GM18873 (cell line): ENCODE measurements at regions not wholly inside any gene's neighbourhood (a gene's known extent, or its start where the extent isn't known, plus 50 kb on each side); places are given as distances from the start of the nearest gene placed in this dataset.
"Not testable (repeated sequence)": the region's sequence is repeated elsewhere in the genome, so short reads cannot be mapped to it uniquely, and the experiment has no call there.

Source experiments
- ATAC-seq: cut with Tn5 transposase; IDR thresholded peaks from one replicate; pipeline ENCODE4 v1.9.1; 2021; ENCODE audit warnings: mild to moderate bottlenecking, moderate library complexity, moderate number of reproducible peaks; ENCODE audit not compliant: unreplicated experiment, low FRiP score

DNA sequence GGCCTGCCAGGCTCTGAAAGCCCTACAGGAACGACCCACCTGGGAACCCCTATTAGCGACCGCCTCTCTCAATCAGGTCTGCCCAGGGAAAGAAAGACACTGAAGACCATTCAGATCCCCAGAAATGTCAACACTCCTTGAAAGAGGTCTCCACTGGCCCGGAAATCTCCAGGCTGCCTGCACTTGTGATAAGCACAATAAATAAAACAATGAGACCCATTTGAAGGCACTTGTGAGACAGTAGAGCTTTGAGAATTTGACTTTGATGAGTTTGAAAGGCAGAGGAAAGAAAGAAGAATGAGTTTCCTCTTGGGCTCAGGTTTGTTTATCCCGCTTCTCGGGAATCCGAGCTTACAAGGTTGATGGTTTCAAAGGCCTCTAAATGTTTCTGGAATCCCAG is 416.3 kb downstream of the BUD13 start:
- no peak for ATAC-seq

DNA sequence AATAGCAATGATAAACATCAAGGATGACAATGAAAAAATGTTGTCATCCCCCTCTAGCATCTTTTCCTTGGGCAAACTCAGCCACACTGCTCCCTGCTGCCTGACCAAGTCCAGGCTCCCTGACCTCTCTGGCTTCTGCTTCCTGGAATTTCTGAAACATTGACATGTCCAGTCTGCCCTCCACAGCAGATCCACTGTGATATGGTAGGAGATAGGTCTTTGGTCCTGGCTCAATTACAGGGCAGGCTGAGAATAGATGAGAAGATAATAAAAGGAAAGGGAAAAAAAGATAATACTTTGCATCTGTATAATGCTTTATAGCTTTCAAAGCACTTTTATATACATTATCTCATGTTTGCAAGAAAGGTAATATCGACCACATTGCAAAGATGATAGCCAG is 417.7 kb downstream of the BUD13 start:
- no peak for ATAC-seq

DNA sequence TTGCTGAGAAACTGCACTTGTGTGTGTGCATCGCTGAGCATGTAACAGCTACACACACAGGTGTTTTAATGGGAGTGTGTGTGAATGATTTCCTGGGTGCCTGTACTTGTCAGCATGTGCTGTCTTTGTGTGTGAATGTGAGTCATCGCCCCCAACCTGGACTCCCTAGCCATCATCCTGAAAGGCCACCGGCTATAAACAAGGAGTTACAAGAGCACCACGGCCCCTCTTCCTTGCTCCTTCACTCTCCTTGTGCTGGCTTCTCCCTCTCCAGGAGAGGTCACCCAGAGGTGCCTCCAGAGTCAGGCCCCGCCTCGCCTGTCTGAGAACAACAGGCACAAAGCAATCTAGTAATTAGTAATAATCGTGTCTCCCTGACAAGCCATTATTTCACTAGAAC is 419.2 kb downstream of the BUD13 start:
- ATAC-seq: no peak

DNA sequence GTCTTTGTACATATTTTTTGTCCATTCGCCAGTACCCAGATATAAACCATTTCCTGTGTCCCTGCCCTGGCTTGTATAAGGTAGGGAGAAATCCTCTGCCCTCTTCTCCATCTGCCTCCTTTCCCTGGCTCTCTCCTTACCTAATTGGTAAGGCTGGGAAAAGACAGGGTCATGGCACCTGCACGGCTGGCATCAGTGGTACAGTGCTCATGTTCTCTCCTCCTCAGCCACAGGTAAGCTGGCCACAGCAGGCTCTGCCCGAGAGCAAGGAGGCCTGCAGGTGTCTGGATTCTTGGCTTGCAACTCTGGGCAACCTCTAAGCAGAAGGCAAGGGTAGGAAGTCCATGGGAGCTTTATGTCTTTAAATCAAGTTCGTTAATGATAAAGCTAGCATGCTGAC is 419.9 kb downstream of the BUD13 start:
- ATAC-seq: no peak

DNA sequence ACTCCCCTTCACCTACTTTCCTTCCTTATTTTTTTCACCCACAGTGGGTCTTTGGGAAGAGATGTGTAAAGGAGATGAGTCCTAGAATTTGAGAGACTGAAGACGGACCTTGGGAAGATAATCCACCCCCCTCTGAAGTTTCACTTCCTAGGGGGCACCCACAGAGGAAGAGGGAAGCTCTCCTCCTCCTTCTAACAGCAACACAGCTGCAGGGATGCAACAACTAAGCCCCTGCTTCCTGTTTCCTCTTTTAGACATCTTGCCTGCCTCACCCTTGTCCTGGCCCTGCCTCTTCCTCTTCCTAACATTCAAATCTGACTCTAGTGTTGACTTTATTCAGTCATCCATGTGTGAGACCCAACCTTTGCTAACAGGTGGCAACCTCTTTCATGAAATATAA is 424.6 kb downstream of the BUD13 start:
- no peak for ATAC-seq

DNA sequence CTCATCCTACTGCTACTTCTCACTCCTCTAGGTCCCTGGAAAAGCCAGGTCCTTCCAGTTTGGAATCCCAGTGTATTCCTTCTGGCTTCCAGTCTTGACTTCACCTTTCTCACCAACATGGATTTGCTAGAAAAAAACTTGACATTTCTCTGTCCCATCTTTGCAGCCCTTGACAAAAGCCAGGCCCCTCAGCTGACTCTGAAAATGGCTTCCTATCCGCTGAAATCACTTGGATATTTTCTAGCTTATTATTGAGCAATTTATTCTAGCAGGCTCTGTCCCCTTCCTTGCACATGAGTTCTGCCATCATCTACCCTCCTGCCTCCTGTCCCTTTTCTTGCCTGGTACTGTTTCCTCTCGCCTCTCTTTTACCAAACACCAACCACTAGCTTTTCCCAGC is 427.2 kb downstream of the BUD13 start:
- ATAC-seq: no peak

DNA sequence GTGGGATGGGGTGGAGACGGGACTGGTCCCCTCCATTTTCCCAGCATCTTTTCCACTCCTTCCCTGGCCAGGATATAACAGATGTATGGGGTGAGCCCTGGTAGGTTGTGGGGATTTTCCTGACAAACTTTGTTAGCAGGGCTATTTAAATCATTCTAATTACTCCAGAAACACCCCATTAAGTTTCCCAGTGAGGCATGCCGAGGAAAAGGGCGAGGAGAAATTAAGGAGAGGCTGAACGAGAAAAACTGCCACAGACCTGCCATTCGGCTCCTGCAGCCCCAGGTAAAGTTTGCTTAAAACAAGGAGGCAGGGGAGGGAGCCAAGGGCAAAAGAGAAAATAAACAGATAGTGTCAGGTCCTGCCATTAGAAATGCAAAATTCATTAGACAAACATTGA is 428.2 kb downstream of the BUD13 start:
- ATAC-seq: no peak

DNA sequence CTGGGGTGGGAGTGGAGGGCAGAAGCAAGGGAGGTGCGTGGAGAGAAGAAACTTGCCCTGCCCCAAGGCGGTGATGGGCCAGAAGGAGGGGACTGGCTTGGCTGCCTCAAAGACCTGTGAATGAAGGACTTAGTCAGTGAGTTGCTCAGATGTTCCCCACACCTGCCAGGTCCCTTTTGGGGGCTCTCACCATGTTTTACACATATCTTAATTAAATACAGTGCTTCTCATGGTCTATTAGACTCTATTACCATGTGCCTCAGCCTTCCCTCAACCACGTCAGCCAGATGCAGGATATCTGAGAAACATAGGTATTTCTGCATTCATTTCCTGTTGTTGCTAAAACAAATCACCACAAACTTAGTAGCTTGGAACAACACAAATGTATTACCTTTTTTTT is 429.5 kb downstream of the BUD13 start:
- no peak for ATAC-seq

DNA sequence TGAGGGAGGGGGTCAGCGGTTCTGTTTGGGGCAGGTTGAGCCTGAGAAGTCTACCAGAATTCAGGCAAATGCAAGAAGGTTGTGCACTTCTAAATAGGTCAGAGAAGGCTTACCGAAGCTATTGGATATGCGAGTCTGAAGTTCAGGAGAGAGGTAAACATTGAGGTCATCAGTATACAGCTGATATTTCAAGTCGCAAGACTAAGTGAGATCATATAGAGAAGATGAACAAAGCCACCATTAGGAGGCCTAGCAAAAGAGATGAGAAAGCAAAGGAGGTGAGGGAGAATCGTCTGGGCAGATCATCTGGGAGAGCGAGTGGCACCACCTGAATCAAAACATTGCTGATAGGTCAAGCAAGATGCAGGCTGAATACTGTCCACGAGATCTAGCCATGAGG is 430.6 kb downstream of the BUD13 start:
- ATAC-seq: no peak

DNA sequence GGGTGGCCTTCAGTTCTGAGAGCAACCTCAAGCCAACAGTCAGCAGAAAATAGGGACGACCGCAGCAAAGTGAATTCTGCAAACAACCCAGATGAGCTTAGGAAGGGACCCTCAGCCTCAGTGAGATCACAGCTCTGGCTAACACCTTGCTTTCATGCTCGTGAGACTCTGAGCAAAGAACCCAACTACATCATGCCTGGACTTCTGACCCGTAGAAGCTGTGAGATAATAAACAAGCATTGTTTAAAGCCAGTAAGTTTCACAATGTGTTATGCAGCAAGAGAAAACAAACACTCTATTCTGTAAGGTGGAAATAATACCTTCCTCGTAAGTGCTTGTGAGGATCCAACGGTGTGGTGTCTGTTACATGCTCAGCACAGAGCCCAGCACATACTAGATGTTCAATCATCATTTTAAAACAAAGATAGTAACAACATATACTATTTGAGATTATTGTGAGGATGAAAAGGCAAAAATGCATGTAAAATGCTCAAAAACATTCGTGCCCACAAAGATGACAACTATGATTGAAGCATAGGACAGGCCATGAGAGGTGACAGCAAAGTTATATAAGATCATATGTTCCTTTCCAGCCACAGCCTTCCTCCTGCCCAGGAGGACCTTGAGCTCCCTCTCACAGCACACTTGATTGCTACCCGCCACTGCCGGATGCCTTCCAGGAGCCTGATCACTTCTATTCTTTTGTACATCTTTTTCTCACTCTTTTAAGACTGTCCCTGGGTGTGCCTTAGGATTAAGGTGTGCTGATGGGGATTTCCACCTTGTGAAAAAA is 433.3 kb downstream of the BUD13 start:
- ATAC-seq: no peak

DNA sequence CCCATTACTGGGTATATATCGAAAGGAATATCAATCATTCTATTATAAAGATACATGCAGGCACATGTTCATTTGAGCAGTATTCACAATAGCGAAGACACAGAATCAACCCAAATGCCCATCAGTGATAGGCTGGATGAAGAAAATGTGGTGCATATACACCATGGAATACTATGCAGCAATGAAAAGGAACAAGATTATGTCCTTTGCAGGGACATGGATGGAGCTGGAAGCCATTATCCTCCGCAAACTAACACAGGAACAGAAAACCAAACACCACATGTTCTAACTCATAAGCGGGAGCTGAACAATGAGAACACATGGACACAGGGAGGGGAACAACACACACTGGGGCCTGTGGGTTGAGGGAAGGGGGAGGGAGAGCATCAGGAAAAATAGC is 434.3 kb downstream of the BUD13 start:
- ATAC-seq: not testable (repeated sequence)

DNA sequence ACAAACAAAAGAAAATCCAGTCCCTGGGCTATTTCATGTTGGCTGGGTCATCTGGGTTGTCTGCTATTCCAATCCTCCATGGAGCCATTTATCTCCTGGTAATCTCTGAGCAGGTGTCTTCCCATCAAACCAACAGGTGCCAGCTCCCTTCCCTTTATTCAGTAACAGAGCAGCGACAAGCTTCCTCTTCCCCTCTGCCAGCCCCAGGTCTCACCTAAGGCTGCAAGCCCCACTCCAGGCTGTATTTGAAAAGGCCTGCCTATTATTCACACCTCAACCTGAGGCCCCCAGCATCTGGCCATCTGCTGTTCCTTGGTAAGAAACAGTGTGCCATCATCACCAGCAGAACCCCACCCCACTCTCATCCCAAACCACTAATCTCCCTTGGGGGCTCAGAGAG is 436.2 kb downstream of the BUD13 start:
- no peak for ATAC-seq

DNA sequence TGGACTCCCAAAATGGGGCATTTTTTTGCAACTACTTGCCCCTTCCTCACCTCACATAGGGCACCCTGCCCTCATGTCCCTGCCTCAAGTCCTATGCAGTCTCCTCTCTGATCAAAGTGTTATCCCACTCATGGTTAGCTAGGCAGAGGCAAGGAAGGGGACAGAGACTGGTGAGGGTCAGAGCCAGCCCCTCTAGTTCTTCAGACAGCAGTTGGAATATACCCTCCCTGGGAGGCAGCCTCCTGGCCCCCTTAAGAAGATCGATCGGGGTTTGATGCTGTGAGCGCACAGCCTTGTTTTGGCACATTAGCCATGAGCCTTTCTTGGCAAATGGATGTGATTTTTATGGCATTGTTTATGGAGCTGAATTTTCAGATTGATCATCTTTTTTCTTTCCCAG is 436.9 kb downstream of the BUD13 start:
- ATAC-seq: no peak

DNA sequence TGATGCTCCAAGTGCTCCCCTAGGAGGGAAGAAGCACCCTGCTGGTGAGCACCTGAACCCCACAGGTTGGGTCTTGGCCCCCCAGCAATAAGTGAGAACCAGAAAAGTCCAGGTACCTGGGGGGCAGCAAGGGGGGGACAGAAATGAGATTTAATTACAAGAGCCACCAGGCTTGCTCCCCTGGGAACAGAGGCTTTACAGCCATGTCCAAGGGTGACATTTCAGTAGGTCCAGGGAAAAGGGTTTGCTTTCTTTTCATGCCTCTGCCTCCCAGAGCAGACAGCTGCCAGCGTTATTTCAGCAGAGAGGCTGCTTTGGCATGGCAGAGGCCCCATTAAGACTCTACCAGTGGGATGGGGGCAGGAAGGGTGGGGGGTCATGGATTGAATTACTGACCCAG is 437.7 kb downstream of the BUD13 start:
- ATAC-seq: no peak

DNA sequence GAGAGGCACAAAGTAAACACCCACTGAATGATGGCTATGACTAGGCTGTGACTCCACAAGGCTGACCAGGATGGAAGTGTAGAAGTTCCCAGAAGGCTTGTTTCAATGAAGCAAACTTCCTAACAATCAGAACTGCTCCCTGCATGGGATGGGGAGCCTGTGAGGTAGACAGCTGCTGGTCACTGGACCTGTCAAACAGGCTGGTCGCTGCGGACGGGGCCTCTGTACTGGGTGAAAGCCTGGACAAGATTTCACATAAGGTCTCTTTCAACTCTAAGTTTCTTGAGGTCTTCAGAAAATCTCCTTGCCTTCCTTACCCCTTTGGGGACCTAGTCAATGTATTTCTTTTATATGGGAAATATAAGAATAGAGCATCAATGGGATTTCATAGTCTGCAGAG is 438.2 kb downstream of the BUD13 start:
- no peak for ATAC-seq

DNA sequence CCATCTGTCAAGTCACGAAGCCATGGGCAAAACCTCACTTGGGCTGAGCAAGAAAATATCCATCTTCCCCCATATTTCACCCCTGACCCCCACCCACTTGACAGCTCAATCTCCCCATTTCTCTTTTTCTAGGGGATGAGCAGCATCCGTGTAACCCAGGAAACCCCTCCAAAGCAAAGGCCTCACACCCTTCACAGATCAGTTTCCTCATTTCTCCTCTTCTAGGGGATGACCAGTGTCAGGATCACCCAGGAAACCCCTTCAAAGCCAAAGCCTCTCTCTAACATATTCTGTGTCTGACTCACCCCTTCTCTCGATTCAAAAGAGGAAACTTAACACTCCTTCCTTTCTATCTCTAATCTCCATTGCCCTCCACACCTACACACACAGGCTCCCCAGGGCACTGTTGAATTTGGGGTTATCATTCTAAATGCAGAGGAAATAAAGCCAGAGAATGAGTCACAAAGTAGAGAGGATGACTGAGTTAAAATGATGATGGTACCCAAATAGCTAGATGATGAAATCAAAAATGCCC is 439.7 kb downstream of the BUD13 start:
- ATAC-seq: no peak

DNA sequence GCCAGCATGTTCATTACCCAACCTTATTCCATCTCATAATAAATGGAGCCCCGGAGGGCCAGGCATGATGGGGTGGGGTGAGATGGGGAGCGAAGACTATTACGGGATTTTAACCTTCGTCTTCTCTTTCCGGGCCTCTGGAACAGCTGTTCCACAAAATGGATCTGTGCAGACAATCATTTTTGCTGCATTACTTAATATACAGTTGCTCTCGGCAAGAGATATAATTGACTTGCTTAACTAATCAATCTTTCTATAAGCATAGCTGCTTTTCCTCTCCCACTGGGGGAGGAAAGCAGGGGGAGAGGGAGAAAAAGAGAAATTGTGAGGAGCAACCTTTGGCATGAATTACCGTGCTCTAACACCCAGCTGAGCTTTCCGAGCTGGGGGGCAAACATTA is 440.4 kb downstream of the BUD13 start:
- ATAC-seq: no peak

DNA sequence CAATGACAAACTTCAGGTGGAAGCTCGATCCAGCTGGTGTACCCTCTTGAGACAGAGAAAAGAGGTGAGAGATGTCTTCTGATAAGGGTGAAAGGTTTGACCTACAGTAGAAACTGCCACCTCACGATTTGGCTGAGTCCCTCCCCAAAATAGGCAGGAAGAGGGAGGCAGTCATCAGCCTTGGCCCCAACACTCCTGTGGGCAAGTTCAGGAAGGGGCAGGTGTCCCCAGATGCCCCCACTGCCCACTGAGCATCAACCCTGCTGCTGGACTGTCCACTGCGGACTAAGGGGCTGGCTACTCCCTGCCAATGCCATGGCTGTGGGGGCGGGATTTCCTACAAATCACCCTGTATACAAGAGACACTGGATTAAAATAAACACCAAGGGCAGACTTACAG is 441.4 kb downstream of the BUD13 start:
- no peak for ATAC-seq

DNA sequence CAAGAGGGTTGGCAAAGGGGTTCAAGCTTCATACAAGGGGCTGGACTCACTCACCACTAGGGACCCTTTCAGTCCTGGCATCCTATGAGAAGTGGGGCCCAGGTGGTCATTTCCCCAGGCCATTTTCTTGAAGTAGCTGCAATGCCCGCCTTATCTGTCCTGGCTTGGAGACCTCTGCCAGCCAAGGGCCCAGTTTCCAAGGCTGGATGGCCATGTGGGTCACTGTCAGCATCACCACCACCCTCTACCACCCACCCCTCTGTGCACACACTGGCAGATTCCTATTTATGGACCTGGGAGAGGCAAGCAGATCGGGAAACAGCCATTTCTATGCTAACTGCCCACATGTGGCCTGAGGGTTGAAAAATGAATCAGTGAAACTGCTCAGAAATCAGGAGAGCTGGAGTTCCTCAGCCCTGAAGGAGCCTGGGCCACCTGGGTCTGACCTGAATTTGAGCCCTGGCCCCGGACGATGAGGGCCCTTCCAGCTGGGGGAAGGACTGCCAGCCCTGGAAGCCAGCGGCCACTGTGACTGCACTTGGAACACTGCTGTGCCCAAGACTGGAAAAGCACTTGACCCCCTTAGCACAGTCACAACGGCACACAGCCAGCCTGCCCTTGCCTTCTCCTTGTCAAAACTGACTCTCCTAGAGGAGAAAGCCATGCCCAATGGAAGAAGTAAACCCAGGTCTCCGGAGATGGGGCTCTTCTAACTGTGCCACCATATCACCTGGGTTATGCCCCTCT is 442.2 kb downstream of the BUD13 start:
- ATAC-seq: no peak

DNA sequence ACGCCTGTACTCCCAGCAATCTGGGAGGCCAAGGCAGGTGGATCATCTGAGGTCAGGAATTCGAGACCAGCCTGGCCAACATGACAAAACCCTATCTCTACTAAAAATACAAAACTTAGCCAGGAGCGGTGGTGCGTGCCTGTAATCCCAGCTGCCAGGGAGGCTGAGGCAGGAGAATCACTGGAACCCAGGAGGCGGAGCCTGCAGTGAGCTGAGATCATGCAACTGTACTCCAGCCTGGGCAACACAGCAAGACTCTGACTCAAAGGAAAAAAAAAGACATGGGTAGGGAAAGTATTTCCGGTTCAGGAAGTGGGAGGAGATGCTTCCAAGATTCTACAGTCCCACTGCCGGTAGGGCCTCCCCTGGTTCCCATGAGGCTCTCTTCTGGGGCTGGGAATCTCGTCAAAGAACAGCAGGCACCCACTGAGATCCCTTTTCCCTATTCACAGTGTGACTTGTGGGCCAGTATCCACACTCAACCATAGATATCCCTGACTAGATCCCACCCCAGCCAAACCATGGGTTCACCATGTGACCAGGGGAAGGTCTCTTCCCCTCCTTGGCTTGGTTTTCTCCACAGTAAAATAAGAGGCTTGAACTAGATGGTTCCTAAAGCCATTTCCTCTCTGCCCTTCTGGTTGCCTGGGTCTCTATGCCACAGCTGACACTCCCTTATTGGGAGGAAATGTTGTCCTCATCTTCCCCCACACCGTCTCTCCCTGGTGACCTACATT is 443.3 kb downstream of the BUD13 start:
- ATAC-seq: no peak

DNA sequence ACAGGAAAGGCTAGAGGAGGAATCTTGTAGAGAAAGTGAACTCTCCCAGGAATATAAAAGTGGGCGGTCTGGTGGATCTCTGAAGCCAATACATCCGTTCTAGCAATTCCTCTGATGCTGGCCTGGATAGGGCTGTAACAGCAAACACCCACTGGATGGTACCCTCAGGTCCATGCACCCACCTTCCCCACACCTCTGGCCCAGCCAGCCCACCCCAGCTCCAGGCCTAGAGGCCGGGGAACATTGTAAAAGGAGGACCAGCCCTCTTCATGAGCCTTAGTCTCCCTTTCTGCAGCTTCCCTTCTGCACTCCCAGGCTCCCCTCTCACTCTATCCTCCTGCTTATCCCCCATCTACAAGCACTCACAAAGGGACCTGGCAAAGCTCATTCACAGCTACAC is 443.9 kb downstream of the BUD13 start:
- ATAC-seq: no peak
